ENCODE measurements at regions not wholly inside any gene's neighbourhood (a gene's known extent, or its start where the extent isn't known, plus 50 kb on each side); places are given as distances from the start of the nearest gene placed in this dataset.

GRCh38 chr16:74053826-74054225 lies 242.8 kb upstream of the PSMD7 start:
- Histone ChIP-seq H3K27ac (no peak overlapping the region), H3K27me3 (peaks cover 0 to 2% (median 0%) of the 10 kb centered on the region in 9 donors), H3K36me3 (no peaks in the 10 kb centered on the region), H3K4me1 (peaks cover 0 to 5% (median 0%) of the 10 kb centered on the region in 12 donors), H3K9me3 (peaks cover 0 to 16% (median 1%) of the 10 kb centered on the region in 12 donors), H3K4me3 (no peak overlapping the region)
- intact Hi-C loops (cut with DNase I), result no loop called here
- TF ChIP-seq, protein P1, sequence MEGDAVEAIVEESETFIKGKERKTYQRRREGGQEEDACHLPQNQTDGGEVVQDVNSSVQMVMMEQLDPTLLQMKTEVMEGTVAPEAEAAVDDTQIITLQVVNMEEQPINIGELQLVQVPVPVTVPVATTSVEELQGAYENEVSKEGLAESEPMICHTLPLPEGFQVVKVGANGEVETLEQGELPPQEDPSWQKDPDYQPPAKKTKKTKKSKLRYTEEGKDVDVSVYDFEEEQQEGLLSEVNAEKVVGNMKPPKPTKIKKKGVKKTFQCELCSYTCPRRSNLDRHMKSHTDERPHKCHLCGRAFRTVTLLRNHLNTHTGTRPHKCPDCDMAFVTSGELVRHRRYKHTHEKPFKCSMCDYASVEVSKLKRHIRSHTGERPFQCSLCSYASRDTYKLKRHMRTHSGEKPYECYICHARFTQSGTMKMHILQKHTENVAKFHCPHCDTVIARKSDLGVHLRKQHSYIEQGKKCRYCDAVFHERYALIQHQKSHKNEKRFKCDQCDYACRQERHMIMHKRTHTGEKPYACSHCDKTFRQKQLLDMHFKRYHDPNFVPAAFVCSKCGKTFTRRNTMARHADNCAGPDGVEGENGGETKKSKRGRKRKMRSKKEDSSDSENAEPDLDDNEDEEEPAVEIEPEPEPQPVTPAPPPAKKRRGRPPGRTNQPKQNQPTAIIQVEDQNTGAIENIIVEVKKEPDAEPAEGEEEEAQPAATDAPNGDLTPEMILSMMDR (IDR thresholded peaks at IDR 0.05), result no peak
- no peak for TF ChIP-seq POLR2A (IDR thresholded peaks at IDR 0.05)
- DNase-seq, result no peak
- no peak for ATAC-seq
- WGBS, 4 donors, result 37 to 59% (median 50%) methylated on average over 4 of the region's 4 CpGs

DNA sequence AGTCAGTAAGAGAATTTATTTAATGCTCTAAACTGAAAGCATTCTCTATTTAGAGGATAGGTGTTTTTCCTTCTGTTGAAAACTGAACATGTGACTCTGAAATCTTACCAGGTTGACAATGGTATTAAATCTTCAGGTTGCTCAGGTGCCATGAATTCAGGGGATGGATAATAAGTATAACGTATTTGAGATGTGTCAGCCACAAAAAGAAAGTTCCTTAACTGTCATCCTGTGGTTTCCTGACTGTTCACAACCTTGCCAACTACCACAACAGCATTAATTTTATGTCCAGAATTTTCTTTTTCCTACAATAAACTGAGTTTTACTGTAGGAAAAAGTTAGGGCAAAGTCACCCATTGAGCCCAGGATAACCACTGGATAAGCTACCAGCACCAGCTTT lies 243.3 kb upstream of the PSMD7 start:
- WGBS, 4 donors, result 56 to 69% (median 62%) methylated on average over 1 of the region's 1 CpG
- intact Hi-C loops (cut with DNase I), result no loop called here
- ATAC-seq (no peak), DNase-seq (no peak)
- Histone ChIP-seq H3K27me3 (peaks cover 0 to 3% (median 0%) of the 10 kb centered on the region in 9 donors), H3K9me3 (peaks cover 0 to 16% (median 1%) of the 10 kb centered on the region in 12 donors), H3K4me3 (no peak overlapping the region), H3K27ac (no peak overlapping the region), H3K36me3 (no peaks in the 10 kb centered on the region), H3K4me1 (peaks cover 0 to 5% (median 0%) of the 10 kb centered on the region in 12 donors)
- TF ChIP-seq POLR2A (IDR thresholded peaks at IDR 0.05), result no peak

DNA sequence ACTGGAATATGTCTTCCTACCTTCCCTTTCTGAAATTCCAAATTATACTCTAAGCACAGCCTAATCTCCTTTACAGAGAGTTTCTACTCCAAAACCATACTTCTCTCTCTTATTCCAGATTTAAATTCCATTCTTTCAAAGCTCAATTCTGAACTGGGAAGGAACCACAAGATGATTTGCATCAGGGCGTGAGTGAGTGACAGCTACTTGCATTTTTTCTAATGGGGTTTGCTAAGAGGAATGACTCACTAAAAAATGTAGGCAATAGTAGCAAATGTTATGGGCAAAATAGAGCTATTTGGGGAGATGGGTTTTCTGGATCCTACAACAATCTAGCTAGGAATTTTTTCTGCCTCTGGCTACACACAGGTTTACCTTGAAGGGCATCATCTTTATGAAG lies 244.6 kb upstream of the PSMD7 start:
- intact Hi-C loops (cut with DNase I), result no loop called here
- ATAC-seq (no peak), DNase-seq (no peak)
- Histone ChIP-seq H3K9me3 (peaks cover 0 to 16% (median 1%) of the 10 kb centered on the region in 12 donors), H3K36me3 (no peaks in the 10 kb centered on the region), H3K4me1 (peaks cover 0 to 5% (median 0%) of the 10 kb centered on the region in 12 donors), H3K27me3 (peaks cover 0 to 3% (median 0%) of the 10 kb centered on the region in 9 donors), H3K27ac (no peak overlapping the region), H3K4me3 (no peak overlapping the region)
- WGBS, 4 donors, result 80 to 88% (median 84%) methylated on average over 1 of the region's 1 CpG
- TF ChIP-seq, protein P1 (IDR thresholded peaks at IDR 0.05), result no peak
- TF ChIP-seq POLR2A (IDR thresholded peaks at IDR 0.05), result no peak

DNA sequence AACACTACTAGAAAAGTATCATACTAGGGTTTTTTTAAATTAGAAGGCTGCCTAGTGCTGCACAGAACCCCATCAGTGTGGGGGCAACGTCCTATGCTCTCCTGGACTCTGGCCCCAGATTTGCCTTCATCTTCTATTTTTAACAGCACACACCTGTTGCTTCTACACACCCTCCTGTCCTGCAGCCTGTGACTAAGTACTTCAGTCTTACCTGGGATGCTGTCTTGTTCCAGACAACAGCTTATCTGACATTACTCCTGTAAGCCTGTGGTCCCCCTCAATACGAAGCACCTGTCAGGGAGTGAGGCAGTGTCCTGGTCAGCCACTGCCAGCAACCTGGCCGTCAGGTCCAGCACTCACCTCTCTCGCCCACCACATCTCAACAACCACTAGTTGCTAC lies 247.6 kb upstream of the PSMD7 start:
- 71 to 80% (median 75%) methylated on average over 4 of the region's 4 CpGs for WGBS, 4 donors
- ATAC-seq, result no peak

More for the DNA sequence above, 247.6 kb upstream of the PSMD7 start:
- no peaks in the 10 kb centered on the region for H3K9me3 ChIP-seq
- H3K36me3 ChIP-seq, result no peaks in the 10 kb centered on the region
- no peak overlapping the region for H3K27ac ChIP-seq
- peaks cover 0 to 2% (median 0%) of the 10 kb centered on the region in 12 donors for H3K4me1 ChIP-seq
- intact Hi-C loops (cut with DNase I), result no loop called here
- DNase-seq, result no peak
- peaks cover 0 to 3% (median 0%) of the 10 kb centered on the region in 9 donors for H3K27me3 ChIP-seq
- H3K4me3 ChIP-seq, result no peak overlapping the region
- TF ChIP-seq, protein P1 (IDR thresholded peaks at IDR 0.05), result no peak
- TF ChIP-seq POLR2A (IDR thresholded peaks at IDR 0.05), result no peak
